ENCODE measurements at regions not wholly inside any gene's neighbourhood (a gene's known extent, or its start where the extent isn't known, plus 50 kb on each side); places are given as distances from the start of the nearest gene placed in this dataset.

DNA sequence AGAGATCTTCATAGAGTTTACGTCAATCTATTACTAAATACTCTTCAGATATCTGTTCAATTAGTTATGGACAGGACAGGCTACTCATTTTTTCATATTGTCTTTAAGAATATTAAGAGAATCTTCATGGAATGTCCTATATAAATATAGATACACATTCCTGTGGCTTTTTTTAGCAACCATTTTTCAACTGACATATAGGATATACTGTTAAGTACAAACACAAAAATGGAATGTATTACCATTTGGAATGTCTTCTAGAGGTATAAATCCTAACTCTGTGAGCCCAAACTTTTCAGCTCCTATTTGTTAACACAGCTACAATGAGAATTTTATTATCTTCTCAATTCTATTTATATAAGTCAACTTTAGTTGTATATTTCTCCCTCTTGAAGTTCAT lies 239.6 kb upstream of the DEFB112 start:
- H3K4me1 ChIP-seq (ENCODE audit: control insufficient read depth, extremely low read depth, insufficient read depth, low read length), result no peaks in the 10 kb centered on the region
- H3K4me3 ChIP-seq (ENCODE audit: control insufficient read depth in 2 of 3, extremely low read depth in 1 of 3, insufficient read depth in 2 of 3, low read depth in 1 of 3, low read length in 3 of 3), result no peak overlapping the region
- H3K27ac ChIP-seq (ENCODE audit: control insufficient read depth, insufficient read depth, low read length), result no peak overlapping the region
- H3K4me2 ChIP-seq (ENCODE audit: control insufficient read depth, extremely low read depth, insufficient read depth, low read depth, low read length), result no peak overlapping the region
- H4K20me1 ChIP-seq (ENCODE audit: control insufficient read depth, extremely low read depth, insufficient read depth, low read length), result no peaks in the 10 kb centered on the region
- no peaks in the 10 kb centered on the region for H3K27me3 ChIP-seq (ENCODE audit: control insufficient read depth, extremely low read depth, insufficient read depth, low read length)
- H3K79me2 ChIP-seq (ENCODE audit: control insufficient read depth, insufficient read depth, low read length), result no peaks in the 10 kb centered on the region
- H2AFZ ChIP-seq (ENCODE audit: control insufficient read depth, low read length), result no peak overlapping the region
- no peaks in the 10 kb centered on the region for H3K9me1 ChIP-seq (ENCODE audit: control insufficient read depth, extremely low read depth, insufficient read depth, low read length)
- dilution Hi-C loops (cut with MboI; ENCODE audit: extremely low pct_ligation_motif_present, low sequenced_read_pairs), result no loop called here
- no peaks in the 10 kb centered on the region for H3K9me3 ChIP-seq (ENCODE audit: control insufficient read depth, low read depth, low read length)
- no peaks in the 10 kb centered on the region for H3K36me3 ChIP-seq (ENCODE audit: control insufficient read depth in 2 of 2, extremely low read depth in 1 of 2, insufficient read depth in 2 of 2, low read length in 2 of 2)
- H3K9ac ChIP-seq (ENCODE audit: control insufficient read depth, extremely low read depth, insufficient read depth, low read length), result no peak overlapping the region
- no peak for DNase-seq (ENCODE audit: low read depth, low spot score)
- no peak for FAIRE-seq
- no peak for TF ChIP-seq EZH2 (IDR thresholded peaks at IDR 0.05; ENCODE audit: low read length)
- TF ChIP-seq, protein P1, sequence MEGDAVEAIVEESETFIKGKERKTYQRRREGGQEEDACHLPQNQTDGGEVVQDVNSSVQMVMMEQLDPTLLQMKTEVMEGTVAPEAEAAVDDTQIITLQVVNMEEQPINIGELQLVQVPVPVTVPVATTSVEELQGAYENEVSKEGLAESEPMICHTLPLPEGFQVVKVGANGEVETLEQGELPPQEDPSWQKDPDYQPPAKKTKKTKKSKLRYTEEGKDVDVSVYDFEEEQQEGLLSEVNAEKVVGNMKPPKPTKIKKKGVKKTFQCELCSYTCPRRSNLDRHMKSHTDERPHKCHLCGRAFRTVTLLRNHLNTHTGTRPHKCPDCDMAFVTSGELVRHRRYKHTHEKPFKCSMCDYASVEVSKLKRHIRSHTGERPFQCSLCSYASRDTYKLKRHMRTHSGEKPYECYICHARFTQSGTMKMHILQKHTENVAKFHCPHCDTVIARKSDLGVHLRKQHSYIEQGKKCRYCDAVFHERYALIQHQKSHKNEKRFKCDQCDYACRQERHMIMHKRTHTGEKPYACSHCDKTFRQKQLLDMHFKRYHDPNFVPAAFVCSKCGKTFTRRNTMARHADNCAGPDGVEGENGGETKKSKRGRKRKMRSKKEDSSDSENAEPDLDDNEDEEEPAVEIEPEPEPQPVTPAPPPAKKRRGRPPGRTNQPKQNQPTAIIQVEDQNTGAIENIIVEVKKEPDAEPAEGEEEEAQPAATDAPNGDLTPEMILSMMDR (optimal IDR thresholded peaks at IDR 0.05 in 1 of 3, IDR thresholded peaks at IDR 0.05 in 1 of 3, conservative IDR thresholded peaks at IDR 0.05 in 1 of 3; ENCODE audit: extremely low read depth in 1 of 3, insufficient read depth in 2 of 3, low read length in 3 of 3), result no peak

DNA sequence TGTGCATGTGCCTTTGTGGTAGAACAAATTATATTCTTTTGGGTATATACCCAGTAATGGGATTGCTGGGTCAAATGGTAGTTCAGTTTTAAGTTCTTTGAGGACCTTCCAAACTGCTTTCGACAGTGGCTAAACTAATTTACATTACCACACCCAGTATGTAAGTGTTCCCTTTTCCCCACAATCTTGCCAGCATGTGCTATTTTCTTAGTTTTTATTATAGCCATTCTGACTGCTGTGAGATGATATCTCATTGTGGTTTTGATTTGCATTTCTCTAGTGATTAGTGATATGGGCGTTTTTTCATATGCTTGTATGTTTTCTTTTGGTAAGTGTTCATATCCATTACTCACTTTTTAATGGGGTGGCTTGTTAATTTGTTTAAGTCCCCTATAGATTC lies 251.6 kb upstream of the DEFB112 start:
- Histone ChIP-seq H3K9me1 (ENCODE audit: control insufficient read depth, extremely low read depth, insufficient read depth, low read length) (no peaks in the 10 kb centered on the region), H2AFZ (ENCODE audit: control insufficient read depth, low read length) (no peak overlapping the region), H3K9me3 (ENCODE audit: control insufficient read depth, low read depth, low read length) (no peaks in the 10 kb centered on the region), H3K36me3 (ENCODE audit: control insufficient read depth in 2 of 2, extremely low read depth in 1 of 2, insufficient read depth in 2 of 2, low read length in 2 of 2) (no peaks in the 10 kb centered on the region), H4K20me1 (ENCODE audit: control insufficient read depth, extremely low read depth, insufficient read depth, low read length) (no peaks in the 10 kb centered on the region), H3K4me3 (ENCODE audit: control insufficient read depth in 2 of 3, extremely low read depth in 1 of 3, insufficient read depth in 2 of 3, low read depth in 1 of 3, low read length in 3 of 3) (no peak overlapping the region), H3K27me3 (ENCODE audit: control insufficient read depth, extremely low read depth, insufficient read depth, low read length) (no peaks in the 10 kb centered on the region), H3K9ac (ENCODE audit: control insufficient read depth, extremely low read depth, insufficient read depth, low read length) (no peak overlapping the region), H3K27ac (ENCODE audit: control insufficient read depth, insufficient read depth, low read length) (no peak overlapping the region), H3K79me2 (ENCODE audit: control insufficient read depth, insufficient read depth, low read length) (no peaks in the 10 kb centered on the region), H3K4me1 (ENCODE audit: control insufficient read depth, extremely low read depth, insufficient read depth, low read length) (no peaks in the 10 kb centered on the region), H3K4me2 (ENCODE audit: control insufficient read depth, extremely low read depth, insufficient read depth, low read depth, low read length) (no peak overlapping the region)
- DNase-seq (ENCODE audit: low read depth, low spot score) (no peak), FAIRE-seq (no peak)
- dilution Hi-C loops (cut with MboI; ENCODE audit: extremely low pct_ligation_motif_present, low sequenced_read_pairs), result no loop called here
- TF ChIP-seq EZH2 (IDR thresholded peaks at IDR 0.05; ENCODE audit: low read length), result no peak
- TF ChIP-seq, protein P1 (optimal IDR thresholded peaks at IDR 0.05 in 1 of 3, IDR thresholded peaks at IDR 0.05 in 1 of 3, conservative IDR thresholded peaks at IDR 0.05 in 1 of 3; ENCODE audit: extremely low read depth in 1 of 3, insufficient read depth in 2 of 3, low read length in 3 of 3), result no peak

Data from keratinocyte (primary cell).